GM13977 (cell line): ENCODE measurements at regions not wholly inside any gene's neighbourhood (a gene's known extent, or its start where the extent isn't known, plus 50 kb on each side); places are given as distances from the start of the nearest gene placed in this dataset.

Source experiments
- DNase-seq: peaks from one replicate; pipeline ENCODE4 v3.0.0; 2012; ENCODE audit warnings: low spot score
- in situ Hi-C: fragments of 300-500 bp; cut with MboI; formaldehyde crosslinking; loops from one replicate; pipeline ENCODE4 v1.12.0; 2022; ENCODE audit warnings: low sequenced_read_pairs, low pct_unique_long_range_greater_than_20kb, mixed read lengths, inconsistent platforms; ENCODE audit not compliant: unreplicated experiment
- TF ChIP-seq, protein P1 (sequence below): IDR thresholded peaks from 2 replicates; pipeline ENCODE4 v1.5.1; 2012; ENCODE audit warnings: mild to moderate bottlenecking, control low read depth; ENCODE audit not compliant: insufficient read depth; ENCODE audit errors: extremely low read depth, missing control alignments

DNA sequence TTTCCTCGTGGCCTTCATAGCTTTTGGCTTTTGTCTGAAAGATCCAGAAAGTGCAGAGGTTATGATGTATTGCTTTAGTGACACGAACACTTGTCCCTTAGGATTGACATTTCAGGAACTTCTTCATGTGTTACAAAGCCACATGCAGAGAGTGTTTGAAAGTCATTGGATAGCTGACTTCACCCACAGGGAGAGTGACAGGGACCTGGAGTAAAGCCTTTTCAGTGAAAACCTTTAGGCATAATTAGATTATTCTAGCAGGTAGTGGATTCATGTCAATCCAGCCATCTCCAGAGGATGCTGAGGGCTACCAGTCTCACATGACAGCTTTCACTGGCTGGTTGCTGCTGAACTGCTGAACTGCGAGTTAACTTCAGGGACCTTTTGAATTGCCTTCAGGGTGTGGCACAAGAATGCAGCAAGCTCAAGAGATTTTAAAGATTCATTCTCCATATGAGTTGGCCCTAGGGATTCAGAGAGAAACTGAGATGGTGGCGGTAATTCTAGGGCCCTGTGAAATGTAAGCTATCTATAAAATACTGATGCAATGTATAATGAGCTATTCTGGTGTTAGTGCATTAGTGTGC is 267.0 kb upstream of the GOLIM4 start:
- DNase-seq: no peak
- in situ Hi-C loops: no loop called here
- TF ChIP-seq, protein P1, sequence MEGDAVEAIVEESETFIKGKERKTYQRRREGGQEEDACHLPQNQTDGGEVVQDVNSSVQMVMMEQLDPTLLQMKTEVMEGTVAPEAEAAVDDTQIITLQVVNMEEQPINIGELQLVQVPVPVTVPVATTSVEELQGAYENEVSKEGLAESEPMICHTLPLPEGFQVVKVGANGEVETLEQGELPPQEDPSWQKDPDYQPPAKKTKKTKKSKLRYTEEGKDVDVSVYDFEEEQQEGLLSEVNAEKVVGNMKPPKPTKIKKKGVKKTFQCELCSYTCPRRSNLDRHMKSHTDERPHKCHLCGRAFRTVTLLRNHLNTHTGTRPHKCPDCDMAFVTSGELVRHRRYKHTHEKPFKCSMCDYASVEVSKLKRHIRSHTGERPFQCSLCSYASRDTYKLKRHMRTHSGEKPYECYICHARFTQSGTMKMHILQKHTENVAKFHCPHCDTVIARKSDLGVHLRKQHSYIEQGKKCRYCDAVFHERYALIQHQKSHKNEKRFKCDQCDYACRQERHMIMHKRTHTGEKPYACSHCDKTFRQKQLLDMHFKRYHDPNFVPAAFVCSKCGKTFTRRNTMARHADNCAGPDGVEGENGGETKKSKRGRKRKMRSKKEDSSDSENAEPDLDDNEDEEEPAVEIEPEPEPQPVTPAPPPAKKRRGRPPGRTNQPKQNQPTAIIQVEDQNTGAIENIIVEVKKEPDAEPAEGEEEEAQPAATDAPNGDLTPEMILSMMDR: no peak

DNA sequence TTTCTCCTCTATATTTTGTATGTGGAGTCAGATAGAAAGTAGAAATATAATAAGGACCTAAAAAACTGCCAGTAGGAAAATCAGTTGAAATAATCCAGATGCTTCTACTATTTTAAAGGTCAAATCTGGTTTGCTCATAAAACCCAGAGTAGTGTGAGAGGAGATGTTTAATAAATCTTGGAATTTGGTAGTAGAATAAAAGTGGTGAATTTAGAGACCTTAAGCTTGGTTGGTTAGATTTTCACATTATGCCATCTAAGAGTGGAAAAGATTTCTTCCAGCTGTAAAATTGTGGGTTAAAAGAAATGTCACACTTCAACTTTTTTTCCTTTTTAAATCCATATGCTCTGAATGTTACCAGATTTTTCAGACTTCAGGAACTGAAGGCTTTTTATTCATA is 266.4 kb upstream of the GOLIM4 start:
- TF ChIP-seq, protein P1: no peak
- in situ Hi-C loops: no loop called here

DNA sequence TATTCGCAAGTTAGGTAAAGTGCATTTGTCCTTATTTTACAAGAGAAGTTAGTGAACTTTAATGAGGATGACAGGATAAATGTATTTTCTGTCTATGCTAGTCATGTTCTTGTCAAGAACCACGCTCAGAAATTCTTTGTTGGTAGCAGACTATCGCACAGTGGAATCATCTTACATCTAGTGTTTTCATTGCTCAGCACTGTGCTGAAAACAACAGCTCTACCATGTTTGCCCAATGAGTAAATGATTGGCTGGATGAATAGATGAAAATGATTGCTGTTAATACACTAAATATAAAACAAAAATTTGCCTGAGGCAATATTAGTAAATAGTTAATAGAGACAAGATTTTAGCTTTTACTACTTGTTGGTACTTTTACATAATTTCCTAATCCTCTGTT is 265.3 kb upstream of the GOLIM4 start:
- in situ Hi-C loops: no loop called here
- no peak for DNase-seq
- TF ChIP-seq, protein P1: no peak

More for the DNA sequence above, 266.4 kb upstream of the GOLIM4 start:
- DNase-seq: no peak

DNA sequence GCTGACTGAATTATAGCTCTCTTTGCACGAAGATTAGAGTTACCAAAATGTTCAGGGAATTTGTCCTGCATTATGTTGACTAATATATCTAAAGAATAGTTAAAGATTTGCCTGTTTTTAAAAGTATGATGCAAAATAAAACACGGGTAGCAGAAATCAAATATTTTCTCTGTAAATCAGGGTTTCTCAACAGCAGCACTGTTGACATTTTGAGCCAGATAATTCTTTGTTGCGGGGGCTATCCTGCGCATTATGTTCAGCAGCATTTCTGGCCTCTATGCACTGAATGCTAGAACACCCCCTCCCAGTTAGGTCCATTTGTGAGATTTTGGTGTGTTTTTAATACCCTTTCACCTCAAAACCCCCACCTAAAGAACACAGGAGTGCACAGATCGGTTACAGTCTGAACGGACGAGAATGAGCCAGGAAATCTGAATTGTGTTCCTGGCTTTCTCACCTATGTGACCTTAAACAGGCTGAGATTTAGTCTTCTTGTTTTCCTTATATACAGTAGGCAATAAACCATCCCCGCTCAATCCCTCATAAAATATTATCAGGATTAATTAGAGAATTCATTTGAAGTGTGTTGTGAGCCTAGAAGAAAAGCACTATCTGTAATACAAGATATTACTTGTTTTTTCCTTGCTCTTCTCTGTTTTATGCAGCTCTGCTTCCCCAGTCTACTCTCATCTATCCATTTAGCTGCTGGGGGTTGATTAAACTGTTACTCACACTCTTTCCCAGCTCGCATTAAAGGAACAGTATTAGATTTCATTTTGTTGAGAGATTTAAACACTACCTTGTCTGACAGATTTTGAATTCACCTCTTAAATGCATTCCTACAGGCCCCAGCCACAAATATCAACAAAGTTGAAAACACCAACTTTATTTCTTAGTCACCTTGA is 247.5 kb upstream of the GOLIM4 start:
- no peak for DNase-seq
- TF ChIP-seq, protein P1: no peak
- in situ Hi-C loops: no loop called here

DNA sequence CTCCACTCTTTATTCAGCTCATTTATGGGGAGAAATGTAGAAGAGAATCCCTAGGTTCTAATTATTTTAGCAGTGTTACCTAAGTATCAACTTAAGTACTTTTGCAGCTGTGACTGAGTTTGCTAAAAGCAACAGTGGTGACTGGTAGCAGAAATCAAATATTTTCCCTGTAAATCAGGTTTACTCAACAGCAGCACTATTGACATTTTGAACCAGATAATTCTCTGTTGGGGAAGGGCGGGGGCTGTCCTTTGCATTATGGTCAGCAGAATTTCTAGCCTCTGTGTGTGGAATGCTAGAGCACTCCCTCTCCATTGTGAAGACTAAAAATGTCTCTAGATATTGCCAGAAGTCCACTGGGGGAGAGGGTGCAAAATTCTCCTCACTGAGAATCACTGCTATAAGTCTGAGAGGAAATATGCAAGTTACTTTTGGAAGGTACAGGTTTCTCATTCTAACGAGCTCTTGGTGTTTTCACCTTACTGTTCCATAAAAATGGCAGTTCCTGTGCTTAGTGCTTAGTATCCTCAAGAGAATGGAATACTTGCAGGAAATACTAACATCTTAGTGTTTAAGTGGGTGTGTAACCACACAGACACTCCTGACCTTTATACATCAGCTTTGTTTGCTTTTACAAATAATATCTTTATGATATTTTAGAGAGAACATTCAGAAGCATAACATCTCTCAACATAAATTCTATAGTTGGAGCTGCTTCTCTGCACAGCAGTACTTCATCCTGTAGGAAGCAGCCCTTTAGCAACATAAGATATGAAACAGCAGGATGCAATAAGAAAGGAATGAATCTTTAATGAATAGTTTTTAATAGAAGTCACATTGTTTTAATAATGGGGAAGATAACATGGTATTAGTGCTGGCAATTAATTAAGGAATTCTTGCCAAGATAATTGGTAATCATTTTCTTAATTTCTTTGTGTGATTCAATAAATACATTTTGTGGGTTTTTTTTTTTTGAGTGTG is 246.5 kb upstream of the GOLIM4 start:
- in situ Hi-C loops: no loop called here
- TF ChIP-seq, protein P1: no peak
- no peak for DNase-seq

DNA sequence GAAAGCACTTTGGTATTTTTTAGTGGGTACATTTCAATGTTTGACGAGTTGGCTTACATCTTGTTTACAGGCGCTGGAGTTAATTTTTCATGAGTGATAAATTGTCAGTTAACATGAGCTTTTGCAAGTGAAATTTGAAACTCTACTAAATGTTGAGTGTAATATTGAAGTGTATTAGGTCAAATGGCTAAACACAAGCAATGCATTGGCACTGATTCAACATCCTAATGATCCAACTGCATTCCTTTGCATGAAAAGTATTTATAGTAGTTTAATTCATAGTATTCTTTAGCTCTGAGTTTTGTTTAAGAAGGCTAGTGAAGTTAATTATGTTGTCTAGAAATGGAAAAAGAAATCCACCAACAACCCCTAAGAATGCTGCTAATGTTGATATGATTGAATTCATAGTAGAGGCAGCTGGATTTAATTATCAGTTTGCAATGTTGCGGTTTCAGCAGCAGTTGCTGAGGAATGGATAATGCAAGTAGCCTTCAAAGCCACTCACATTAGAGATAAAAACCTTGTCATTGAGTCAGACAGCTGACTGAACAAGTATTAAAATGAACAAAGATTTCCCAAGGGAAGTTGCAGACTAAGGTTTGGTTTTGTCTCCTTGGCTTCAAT is 245.6 kb upstream of the GOLIM4 start:
- in situ Hi-C loops: no loop called here
- no peak for DNase-seq
- TF ChIP-seq, protein P1: no peak
